HG02759 (cell line): ENCODE measurements at regions not wholly inside any gene's neighbourhood (a gene's known extent, or its start where the extent isn't known, plus 50 kb on each side); places are given as distances from the start of the nearest gene placed in this dataset.

Experiments
- ATAC-seq: cut with Tn5 transposase; IDR thresholded peaks from one replicate; pipeline ENCODE4 v1.9.1; 2021; ENCODE audit warnings: mild to moderate bottlenecking, moderate library complexity; ENCODE audit not compliant: unreplicated experiment

DNA sequence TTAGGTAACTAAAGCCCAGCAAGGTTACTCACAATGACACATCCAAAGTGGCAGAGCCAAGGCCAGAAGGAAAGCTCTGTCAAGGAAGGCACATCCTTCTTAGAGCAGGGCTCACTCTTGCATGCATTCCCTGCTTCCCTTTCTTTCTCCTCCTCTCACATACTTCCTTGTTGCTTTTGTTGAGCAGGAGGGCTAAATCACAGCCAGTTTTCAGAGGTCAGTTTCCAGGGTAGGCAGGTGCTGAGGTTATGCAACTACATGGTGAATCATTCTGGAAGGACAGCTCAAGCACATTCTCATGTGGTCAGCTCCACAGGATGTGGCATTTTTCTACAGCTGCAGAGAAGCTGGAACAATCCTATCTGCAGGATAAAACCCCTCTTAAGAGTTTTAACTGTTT lies 275.6 kb downstream of the ZNF621 start:
- ATAC-seq, result no peak

DNA sequence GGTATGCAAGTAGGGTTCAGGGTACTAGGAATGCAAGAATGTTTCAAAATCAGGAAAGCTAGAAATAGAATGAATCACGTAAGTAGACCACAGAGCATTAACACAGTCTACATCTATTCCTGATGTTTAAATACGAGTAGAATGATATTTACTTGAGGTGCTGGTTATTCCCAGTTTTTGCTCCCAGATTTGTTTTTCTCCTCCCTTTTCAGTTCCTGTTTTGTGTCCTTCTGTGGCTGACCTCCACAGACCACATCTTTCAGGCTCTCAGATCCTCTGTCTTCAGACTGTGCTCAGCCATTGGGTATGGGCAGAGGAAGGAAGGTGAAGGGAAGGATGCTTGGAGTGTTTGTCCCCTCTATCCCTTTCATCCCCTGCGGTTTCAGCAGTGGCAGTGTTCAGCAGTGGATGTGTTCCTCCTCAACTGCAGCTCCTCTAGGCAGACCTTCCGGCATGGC lies 276.6 kb downstream of the ZNF621 start:
- ATAC-seq, result no peak

DNA sequence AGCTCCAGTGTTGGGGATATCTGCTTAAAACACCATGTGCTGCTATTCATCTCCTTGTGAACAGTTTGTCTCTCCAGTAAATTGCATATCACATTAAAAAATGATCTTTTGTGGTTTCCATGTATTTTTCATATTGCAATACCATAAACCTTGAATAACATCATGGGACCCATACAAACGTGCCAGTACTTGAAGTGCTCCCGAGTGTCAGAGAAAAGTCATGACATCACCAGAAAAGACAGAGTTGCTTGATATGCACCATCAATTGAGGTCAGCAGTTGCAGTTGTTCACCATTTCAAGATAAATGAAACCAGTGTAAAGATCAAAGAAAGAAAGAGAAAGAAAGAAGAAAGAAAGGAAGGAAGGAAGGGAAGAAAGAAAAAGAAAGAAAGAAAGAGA lies 278.6 kb downstream of the ZNF621 start:
- no peak for ATAC-seq

DNA sequence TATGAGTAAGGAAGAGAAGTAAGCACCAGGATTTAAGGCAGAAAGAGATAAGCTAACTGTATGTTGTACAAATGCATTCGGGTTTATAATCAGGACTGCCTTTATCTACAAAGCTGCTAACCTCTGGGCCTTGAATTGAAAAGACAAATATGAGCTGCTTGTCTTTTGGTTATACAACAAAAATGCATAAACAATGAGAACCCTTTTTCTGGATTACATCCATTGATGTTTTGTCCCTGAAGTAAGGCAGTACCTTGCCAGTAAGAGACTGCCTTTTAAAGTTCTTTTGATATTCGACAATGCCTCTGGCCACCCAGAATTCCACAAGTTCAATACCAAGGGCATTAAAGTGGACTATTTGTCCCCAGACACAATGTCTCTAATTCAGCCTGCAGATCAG lies 280.7 kb downstream of the ZNF621 start:
- ATAC-seq, result no peak

DNA sequence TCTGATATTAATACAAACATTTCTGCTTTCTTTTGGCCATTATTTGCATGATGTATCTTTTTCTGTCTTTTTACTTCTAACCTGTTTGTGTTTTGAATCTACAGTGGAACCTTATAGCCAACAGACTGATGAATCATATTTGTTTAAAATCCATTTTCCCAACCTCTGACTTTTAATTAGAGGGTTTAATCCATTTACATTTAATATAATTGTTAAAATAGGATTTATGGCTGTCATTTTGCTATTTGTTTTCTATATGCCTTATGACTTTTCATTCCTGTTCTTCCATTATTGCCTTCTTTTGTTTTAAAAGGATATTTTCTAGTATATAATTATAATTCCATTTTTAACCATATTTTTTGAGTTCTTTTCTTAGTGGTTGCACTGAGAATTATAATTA lies 286.1 kb downstream of the ZNF621 start:
- ATAC-seq, result no peak

DNA sequence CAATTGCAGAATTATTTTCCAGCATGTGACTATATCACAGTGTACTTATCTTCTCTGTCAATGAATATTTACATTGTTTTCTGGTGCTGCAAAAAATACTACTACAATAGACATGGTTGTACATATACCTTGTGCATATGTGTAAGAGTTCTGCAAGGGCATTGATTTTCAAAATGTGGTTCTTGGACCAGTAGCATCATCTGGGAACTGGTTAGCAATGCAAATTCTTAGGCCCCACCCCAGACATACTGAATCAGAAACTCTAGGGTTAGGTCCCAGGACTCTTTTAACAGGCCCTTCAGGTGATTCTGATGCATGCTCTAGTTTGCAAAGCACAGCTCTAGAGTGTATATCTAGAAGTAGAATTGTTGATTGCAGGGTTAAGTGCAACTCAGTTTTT lies 292.3 kb downstream of the ZNF621 start:
- no peak for ATAC-seq

DNA sequence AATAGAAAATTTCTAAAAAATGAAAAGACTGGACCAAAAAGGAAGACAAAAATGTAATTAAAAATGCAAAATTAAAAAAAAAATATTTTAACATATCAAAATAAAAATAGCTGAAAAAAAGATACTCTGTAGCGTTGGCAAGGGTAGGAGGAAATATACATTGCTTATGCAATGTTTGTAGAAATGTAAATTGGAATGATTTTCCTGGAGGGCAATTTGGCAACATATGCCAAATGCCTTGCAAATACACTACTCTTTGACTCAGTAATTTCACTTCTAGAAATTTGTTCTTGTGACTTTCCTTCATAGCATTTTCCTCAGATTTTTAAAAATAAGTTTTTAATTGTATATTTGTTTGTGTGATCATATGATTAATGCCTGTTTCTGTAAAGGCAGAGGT lies 296.6 kb downstream of the ZNF621 start:
- ATAC-seq, result no peak

DNA sequence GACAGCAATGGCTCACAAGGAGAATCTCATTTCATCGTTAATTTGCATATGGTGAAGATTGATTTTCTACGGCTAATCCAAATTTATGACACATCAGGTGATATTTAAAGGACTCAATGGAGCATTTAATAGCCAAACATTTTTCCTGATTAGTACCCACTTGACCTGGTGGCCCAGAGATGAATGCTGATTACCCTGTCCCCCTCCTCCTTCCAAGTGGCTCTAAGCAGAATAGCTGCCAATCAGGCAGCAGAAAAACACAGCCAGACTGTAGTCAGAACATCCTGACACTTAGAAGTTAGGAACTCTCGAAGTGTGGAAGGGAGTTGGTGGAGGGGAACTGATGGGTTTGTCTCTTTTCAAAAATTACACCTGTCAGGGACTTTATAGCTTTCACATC lies 302.5 kb downstream of the ZNF621 start:
- no peak for ATAC-seq

DNA sequence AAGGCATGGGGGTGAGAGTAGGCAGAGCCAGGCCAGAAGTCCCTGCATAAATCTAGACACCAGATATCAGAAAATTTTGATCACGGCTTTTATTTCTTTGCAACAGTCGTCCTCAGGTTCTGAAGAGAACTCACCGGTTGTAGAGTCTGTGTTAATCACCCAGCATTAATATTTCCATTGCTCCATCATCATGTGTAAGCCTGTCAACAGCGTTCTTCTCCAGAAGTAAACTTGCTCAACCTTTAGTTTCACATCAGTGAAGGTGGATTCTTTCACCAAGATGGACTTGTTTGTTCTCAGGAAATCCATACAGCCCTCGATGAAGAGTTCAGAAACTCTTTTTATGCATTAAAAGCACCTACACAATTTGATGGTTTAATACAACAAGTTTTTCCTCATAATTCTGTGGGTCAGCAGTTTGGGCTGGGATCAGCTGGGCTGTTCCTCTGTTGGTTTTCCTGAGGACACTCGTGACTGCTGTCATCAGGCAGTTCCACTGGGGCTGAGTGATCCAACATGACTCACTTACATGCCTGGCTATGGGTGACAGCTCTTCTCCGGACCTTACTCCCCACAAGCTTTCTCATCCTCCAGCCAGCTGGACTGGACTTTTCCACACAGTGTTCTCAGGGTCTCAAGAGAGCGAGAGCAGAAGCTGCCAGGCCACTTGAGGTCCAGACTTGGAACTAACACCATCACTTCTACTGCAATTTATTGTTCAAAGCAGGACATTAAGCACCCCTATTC lies 303.4 kb downstream of the ZNF621 start:
- no peak for ATAC-seq

DNA sequence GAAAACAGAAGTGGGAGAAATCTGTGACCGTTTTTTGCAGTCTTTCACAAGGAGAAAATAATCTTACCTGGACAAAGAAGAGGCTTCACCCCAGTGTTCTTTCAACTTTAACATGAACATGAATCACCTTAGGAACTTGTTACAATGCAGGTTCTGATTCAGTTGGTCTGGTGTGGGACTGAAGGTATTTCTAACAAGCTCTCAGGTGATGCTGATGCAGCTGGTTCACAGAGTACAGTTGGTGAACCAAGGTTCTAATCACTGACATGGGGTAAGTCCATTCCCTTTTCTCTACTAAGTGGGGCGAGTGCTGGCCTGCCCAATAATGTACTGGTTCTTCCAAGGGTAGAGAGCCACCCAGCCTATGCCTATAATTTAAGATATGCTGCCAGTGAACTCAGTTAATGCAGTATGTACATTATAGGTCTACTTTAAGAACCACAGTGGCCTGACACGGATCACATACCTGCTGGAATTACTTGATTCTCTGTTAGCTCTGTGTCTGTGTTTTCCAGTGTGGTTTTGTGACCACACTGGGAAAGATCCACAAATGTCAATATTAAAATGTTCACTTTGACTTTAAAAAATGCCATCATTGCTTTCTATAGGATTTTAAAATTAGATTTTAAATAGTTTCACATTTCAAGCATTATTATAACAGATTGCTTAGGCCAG lies 304.1 kb downstream of the ZNF621 start:
- ATAC-seq, result no peak

DNA sequence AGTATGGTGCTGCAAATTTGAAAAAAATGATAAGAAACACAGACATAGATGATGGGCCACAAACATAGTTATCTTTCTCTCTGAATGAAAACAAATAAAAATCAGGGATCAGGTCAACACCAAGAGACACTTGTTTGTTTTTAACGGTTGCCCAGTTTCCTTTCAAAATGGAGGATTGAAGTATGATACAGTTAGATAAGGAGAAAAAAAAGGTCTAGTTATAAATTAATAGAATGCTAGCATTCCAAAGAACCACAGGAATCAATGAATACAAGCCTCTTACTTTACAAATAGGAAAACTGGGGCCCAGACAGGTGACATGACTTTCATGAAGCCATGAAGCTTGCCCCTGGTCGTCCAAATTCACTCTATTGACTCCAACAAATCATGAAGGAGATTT lies 305.1 kb downstream of the ZNF621 start:
- ATAC-seq, result no peak

DNA sequence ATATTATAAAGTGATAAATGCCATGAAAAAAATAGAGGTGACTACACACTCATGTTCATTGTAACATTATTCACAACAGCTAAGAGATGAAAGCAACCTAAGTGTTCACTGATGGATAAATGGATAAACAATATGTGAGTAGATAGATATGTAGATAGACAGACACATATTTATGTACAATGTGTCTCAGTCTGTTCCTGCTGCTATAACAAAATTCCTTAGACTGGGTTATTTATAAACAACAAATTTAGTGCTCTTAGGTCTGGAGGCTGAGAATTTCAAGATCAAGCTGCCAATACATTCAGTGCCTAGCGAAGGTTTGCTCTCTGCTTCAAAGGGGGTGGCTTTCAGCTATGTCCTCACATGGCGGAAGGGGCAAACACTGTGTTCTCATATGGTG lies 312.5 kb downstream of the ZNF621 start:
- ATAC-seq, result no peak

DNA sequence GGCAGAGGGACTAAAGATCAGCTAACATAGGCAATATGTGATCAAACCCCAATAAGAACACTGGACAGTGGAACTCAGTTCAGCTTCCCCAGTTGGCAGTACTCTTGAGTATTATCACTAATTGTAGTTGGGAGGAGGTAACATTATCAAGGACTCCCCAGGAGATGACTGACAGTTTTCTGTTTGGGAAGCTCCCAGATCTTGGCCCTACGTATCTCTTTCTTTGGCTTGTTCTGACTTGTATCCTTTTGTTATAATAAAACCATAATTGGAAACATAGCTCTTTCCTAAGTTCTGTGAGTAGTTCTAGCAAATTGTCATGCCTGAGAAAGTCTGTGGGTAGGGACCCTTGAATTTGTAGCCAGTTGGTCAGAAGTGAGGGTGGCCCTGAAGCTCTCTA lies 316.4 kb downstream of the ZNF621 start:
- no peak for ATAC-seq

DNA sequence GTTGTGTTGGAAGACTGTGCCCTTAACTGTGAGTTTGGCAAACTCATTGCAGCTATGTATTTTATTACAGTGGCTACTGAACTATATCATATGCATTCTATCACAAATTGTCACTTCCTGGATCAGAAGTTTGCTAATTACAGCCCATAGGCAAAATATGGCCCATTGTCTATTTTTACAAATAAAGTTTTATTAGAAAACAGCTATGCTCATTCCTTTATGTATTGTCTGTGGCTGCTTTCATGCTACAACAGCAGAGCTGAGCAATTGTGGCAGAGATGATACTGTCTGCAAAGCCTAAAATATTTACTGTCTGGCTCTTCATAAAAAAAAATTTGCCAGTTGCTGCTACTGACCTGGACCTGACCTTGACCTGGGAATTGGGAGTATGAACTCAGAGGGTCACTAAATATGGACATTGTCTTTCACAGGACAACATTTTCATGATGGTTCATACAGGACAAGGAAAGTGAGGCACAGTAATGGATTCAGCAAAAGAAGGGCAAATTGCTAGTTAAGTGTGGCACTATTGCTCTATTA lies 316.9 kb downstream of the ZNF621 start:
- ATAC-seq, result no peak

DNA sequence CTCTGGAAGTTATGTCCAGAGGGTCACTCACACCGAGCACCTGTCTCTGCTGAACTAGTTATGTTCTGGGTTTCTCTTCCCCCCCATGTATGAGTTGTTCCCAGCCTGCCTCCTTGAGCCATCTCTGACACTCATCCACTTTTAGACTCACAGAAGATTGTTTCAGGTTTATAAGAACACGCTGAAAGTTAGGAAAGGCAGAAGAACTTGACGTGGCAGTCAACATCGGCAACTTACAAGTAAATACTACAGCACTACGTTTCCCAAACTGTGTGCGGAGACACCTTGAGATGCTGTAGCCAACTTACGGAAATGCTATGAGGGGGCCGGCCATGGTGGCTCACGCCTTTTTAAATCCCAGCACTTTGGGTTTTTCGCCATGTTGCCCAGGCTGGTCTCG lies 318.0 kb downstream of the ZNF621 start:
- no peak for ATAC-seq

DNA sequence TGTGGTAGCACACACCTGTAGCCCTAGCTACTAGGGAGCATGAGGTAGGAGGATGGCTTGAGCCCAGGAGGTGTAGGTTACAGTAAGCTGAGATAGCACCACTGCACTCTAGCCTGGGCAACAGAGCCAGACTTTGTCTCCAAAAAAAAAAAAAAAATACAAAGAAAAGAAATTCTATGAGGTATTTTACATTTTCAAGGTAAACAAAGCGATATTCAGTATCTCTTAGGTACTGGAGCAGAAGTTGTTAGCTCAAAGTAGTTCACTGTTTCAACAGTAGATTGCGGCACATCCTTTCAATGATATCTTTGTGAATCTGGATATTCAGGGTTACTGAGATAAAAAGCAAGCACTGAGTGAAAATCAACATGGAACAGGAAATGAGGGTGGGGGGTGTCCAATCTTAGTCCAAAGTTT lies 318.5 kb downstream of the ZNF621 start:
- ATAC-seq, result no peak

DNA sequence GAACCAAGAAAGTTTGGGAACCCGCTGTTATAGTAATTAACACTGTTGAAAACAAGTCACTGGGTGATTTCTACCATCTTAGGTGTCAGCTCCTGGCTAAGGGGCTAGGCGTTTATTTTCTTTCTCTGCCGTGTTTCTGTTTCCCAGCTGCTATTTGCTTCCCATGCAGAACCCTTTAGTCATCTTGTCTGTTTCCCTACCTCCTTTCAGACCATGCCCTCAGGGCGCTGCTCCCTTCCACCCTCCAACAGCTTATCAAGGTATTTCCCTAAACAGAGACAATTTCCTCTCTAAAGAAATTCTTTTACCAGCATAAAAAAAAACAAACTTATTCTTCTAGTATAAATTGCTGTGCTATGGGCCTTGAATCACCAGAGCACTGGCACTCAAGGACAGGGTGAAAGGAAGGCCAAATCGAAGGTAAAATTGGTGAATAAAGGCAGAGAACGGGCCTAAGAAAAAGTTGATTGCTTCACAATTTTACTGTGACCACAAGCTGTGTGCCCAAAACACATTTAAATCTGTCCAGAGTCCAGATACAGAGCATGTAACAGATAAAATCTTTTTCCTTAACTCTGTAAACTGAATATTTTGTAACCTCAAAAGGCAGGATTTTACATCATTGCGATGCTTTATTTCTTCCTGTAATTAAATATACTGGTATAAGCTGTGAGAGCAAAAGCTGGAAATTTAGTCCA lies 319.2 kb downstream of the ZNF621 start:
- no peak for ATAC-seq

DNA sequence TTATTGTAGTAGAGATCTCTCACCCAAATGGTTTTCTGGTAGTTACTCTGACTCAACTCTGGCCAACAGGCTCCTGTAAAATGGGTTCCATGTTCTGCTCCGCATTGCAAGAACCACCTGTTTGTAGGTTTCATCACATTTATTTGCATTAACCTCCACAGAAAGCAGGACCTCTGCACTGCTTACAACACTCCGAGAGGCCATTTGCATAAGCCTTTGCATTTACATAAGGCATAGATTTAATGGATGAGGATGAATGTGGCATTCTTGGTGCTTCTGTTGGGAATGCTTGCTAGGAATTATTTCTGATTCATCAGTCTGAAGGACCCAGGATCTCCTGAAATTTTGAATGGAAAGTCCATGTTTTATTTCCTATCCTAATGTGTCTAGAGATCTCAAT lies 320.1 kb downstream of the ZNF621 start:
- ATAC-seq, result no peak

DNA sequence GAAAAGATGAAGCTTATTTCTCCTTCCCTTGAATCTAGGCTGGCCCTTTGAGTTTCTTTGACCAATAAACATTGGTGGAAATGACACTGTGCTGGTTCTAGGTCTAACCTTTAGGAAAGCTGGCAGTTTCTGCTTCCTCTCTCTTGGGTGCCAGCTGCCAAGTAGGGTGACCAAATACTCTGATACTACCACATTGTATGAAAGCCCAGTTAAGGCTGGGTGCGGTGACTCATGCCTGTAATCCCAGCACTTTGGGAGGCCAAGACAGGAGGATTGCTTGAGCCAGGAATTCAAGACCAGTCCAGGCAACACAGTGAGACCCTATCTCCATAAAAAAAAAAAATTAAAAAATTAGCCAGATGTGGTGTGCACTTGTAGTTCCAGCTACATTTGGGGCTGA lies 320.7 kb downstream of the ZNF621 start:
- ATAC-seq, result no peak

DNA sequence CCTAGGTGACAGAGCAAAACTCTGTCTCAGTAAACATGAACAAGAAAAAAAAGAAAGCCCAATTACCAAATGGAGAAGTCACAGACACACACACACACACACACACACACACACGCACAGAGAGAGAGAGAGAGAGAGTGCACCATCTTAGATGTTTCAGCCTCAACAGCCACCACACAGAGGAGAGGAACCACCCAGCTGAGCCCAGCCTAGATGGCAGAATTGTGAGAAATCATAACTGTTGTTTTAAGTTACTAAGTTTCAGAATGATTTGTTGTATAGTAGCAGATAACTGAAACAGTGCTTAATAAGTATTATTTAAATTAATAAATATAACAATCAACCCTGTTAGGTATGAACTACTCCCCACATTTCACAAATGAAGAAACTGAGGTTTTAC lies 321.2 kb downstream of the ZNF621 start:
- no peak for ATAC-seq

DNA sequence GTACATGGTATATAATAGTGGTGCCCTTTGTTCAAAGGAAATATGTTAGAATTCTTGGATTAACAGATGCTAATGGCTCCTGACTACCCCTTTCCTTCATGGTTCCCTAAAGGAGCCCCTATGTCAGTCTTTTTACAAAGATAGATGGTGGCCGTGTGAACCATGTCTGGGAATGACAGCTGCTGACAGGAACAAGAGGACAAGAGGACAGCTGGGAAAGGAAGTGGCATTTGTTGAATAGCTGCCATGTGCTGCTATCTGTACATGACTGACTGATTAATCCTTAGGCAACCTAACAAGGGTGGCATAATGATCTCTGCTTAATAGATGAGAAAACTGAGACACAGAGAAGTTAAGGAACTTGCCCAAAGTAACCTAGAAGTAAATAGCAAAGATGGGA lies 321.7 kb downstream of the ZNF621 start:
- ATAC-seq, result no peak

DNA sequence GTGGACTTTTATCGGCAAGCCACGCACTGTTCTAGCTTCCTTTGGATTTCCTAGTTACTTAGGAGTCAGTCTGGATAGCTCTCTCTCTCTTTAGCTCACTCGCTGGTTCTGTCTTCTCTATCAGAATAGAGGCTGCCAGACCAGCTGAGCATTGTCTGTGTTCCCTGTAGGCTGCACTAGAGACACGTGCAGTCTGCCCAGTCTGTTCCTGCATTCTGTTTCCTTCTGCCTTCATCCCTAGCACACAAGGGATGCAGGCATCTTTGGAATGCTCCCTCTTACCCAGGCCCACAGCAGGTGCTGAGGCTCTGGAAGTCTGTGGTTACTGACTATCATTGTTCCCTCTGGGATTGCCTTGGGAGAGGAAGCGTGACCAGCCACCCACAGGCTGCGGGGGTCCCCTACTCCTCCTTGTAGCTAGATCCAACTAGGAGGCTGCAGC lies 322.8 kb downstream of the ZNF621 start:
- no peak for ATAC-seq
